ENCODE measurements at regions not wholly inside any gene's neighbourhood (a gene's known extent, or its start where the extent isn't known, plus 50 kb on each side); places are given as distances from the start of the nearest gene placed in this dataset.

- TF ChIP-seq, protein P1, sequence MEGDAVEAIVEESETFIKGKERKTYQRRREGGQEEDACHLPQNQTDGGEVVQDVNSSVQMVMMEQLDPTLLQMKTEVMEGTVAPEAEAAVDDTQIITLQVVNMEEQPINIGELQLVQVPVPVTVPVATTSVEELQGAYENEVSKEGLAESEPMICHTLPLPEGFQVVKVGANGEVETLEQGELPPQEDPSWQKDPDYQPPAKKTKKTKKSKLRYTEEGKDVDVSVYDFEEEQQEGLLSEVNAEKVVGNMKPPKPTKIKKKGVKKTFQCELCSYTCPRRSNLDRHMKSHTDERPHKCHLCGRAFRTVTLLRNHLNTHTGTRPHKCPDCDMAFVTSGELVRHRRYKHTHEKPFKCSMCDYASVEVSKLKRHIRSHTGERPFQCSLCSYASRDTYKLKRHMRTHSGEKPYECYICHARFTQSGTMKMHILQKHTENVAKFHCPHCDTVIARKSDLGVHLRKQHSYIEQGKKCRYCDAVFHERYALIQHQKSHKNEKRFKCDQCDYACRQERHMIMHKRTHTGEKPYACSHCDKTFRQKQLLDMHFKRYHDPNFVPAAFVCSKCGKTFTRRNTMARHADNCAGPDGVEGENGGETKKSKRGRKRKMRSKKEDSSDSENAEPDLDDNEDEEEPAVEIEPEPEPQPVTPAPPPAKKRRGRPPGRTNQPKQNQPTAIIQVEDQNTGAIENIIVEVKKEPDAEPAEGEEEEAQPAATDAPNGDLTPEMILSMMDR (IDR thresholded peaks at IDR 0.05; ENCODE audit: low read length): no peak
- TF ChIP-seq EZH2phosphoT487 (IDR thresholded peaks at IDR 0.05; ENCODE audit: low read length) (no peak), EZH2 (optimal IDR thresholded peaks at IDR 0.05; ENCODE audit: low read depth, low read length) (no peak)
- no peaks in the 10 kb centered on the region for H3K9me2 ChIP-seq (replicated peaks; ENCODE audit: insufficient read depth, low read length)
Measured at GRCh38 chr13:62710787-62711186, 1295.1 kb upstream of the PCDH20 start.

DNA sequence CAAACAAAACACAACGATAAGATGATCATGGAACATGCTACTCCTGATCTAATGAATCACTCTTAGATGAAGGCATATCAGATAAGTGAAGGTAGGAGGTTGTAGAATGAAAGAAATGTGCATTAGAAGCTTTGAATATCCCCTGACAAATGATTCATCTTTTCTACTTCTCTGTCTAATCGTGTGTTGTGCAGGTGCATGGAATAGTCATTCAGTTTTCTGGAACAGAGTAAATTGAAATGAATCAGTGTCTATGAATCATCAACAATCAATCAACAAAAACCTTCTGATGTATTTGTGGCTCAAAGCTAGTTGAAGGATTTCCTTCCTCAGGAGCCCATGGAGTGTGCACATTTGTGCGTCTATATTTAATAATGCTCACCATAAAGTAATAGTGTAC is 1290.4 kb upstream of the PCDH20 start:
- H3K36me3 ChIP-seq (replicated peaks; ENCODE audit: insufficient read depth, low read length): no peaks in the 10 kb centered on the region

More at GRCh38 chr13:62710787-62711186, 1295.1 kb upstream of the PCDH20 start:
- H3K27me3 ChIP-seq (replicated peaks; ENCODE audit: insufficient read depth, low read length): no peaks in the 10 kb centered on the region
- DNase-seq: no peak
- H3K4me2 ChIP-seq (ENCODE audit: low read depth, low read length): no peak overlapping the region
- no peak overlapping the region for H3K27ac ChIP-seq (ENCODE audit: low read length)
- no peak overlapping the region for H3K4me3 ChIP-seq (ENCODE audit: low read length)
- H2AFZ ChIP-seq (ENCODE audit: low read length): no peak overlapping the region
- H3K36me3 ChIP-seq (replicated peaks; ENCODE audit: insufficient read depth, low read length): no peaks in the 10 kb centered on the region
- no peak overlapping the region for H3K9ac ChIP-seq (ENCODE audit: low read length)
- H3K4me1 ChIP-seq (ENCODE audit: low read length): no peaks in the 10 kb centered on the region
- H3K79me2 ChIP-seq (ENCODE audit: low read length): no peaks in the 10 kb centered on the region
- H3F3A ChIP-seq (ENCODE audit: insufficient read depth, low read length): no peaks in the 10 kb centered on the region
- no peaks in the 10 kb centered on the region for H3K9me3 ChIP-seq (replicated peaks; ENCODE audit: insufficient read depth, low read length)
- no peaks in the 10 kb centered on the region for H4K20me1 ChIP-seq (ENCODE audit: insufficient read depth, low read length)

GRCh38 chr13:62704875-62705274 is 1289.2 kb upstream of the PCDH20 start:
- H3K79me2 ChIP-seq (ENCODE audit: low read length): no peaks in the 10 kb centered on the region
- no peak overlapping the region for H3K9ac ChIP-seq (ENCODE audit: low read length)
- no peak overlapping the region for H3K27ac ChIP-seq (ENCODE audit: low read length)
- TF ChIP-seq, protein P1 (IDR thresholded peaks at IDR 0.05; ENCODE audit: low read length): no peak
- TF ChIP-seq EZH2phosphoT487 (IDR thresholded peaks at IDR 0.05; ENCODE audit: low read length): no peak
- no peak for TF ChIP-seq EZH2 (optimal IDR thresholded peaks at IDR 0.05; ENCODE audit: low read depth, low read length)
- H2AFZ ChIP-seq (ENCODE audit: low read length): no peak overlapping the region
- no peaks in the 10 kb centered on the region for H3K27me3 ChIP-seq (replicated peaks; ENCODE audit: insufficient read depth, low read length)
- no peaks in the 10 kb centered on the region for H3K4me1 ChIP-seq (ENCODE audit: low read length)
- H3K9me2 ChIP-seq (replicated peaks; ENCODE audit: insufficient read depth, low read length): no peaks in the 10 kb centered on the region
- H3K9me3 ChIP-seq (replicated peaks; ENCODE audit: insufficient read depth, low read length): no peaks in the 10 kb centered on the region
- DNase-seq: no peak
- H3K36me3 ChIP-seq (replicated peaks; ENCODE audit: insufficient read depth, low read length): no peaks in the 10 kb centered on the region
- no peak overlapping the region for H3K4me2 ChIP-seq (ENCODE audit: low read depth, low read length)
- H3F3A ChIP-seq (ENCODE audit: insufficient read depth, low read length): no peaks in the 10 kb centered on the region
- no peaks in the 10 kb centered on the region for H4K20me1 ChIP-seq (ENCODE audit: insufficient read depth, low read length)
- H3K4me3 ChIP-seq (ENCODE audit: low read length): no peak overlapping the region

More for the DNA sequence above, 1290.4 kb upstream of the PCDH20 start:
- Histone ChIP-seq H3K27me3 (replicated peaks; ENCODE audit: insufficient read depth, low read length) (no peaks in the 10 kb centered on the region), H3K4me2 (ENCODE audit: low read depth, low read length) (no peak overlapping the region), H3K79me2 (ENCODE audit: low read length) (no peaks in the 10 kb centered on the region), H3K9ac (ENCODE audit: low read length) (no peak overlapping the region), H3K4me3 (ENCODE audit: low read length) (no peak overlapping the region), H3K27ac (ENCODE audit: low read length) (no peak overlapping the region), H3F3A (ENCODE audit: insufficient read depth, low read length) (no peaks in the 10 kb centered on the region), H3K9me3 (replicated peaks; ENCODE audit: insufficient read depth, low read length) (no peaks in the 10 kb centered on the region), H4K20me1 (ENCODE audit: insufficient read depth, low read length) (no peaks in the 10 kb centered on the region), H2AFZ (ENCODE audit: low read length) (no peak overlapping the region), H3K9me2 (replicated peaks; ENCODE audit: insufficient read depth, low read length) (no peaks in the 10 kb centered on the region), H3K4me1 (ENCODE audit: low read length) (no peaks in the 10 kb centered on the region)
- no peak for DNase-seq
- TF ChIP-seq EZH2 (optimal IDR thresholded peaks at IDR 0.05; ENCODE audit: low read depth, low read length) (no peak), EZH2phosphoT487 (IDR thresholded peaks at IDR 0.05; ENCODE audit: low read length) (no peak)
- TF ChIP-seq, protein P1 (IDR thresholded peaks at IDR 0.05; ENCODE audit: low read length): no peak

Measured in MM.1S (cell line).